ENCODE measurements at regions not wholly inside any gene's neighbourhood (a gene's known extent, or its start where the extent isn't known, plus 50 kb on each side); places are given as distances from the start of the nearest gene placed in this dataset.
A peak's percentile ranks its signal among the peaks of the same experiment; 100 is the strongest.

DNA sequence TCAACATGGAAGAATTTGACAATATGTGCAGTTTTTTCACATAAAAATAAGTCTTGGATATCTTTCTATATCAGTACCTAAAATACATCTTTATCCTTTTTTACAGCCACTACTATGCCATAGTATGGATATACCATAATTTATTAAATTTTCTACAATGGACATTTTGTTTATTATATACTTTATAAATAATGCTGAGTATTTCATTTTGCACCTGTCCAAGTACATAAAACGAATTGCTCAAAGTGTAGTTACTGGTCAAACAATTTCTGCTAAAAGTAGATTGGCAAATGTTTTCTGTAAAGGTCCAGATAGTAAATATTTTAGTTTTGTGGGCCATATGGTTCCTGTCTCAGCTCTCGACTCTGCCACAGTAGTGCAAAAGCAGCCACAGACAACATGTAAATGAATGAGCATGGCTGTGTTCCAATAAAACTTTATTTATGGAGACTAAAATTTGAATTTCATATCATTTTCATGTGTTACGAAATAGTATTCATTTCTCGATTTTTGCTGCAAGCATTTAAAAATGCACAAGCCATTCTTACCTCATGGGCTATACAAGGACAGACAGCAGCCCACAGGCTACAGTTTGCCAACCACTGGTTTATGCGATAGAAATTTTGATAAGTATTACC is 96.9 kb upstream of the STEAP1B start:
- intact Hi-C loops (cut with DNase I; ENCODE audit: low total_unique reads): no loop called here
- H3K27ac ChIP-seq: no peak overlapping the region
- no peak for DNase-seq

DNA sequence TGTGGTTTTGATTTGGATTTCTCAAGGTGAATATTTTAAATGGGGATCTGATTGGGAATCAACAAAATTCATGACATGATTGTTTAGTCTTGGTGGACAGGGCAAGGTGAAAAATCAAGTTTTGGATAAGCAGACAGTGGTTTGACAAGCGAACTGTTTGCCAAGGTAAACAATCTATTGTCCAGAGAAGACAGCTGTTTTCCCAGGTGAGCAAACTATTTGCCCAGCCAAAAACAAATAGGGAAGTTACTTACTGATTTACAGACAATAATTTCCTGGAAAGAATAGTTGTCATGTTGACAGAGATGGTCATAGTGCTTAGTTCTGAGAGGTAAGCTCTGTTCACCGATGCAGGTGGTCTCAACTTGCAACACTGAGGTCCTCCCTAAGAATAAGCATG is 94.0 kb upstream of the STEAP1B start:
- H3K36me3 ChIP-seq: no peaks in the 10 kb centered on the region
- no peak for DNase-seq
- peaks cover 0 to 6% of the 10 kb centered on the region in 2 donors for H3K4me1 ChIP-seq
- H3K4me3 ChIP-seq: no peak overlapping the region
- H3K27me3 ChIP-seq: no peaks in the 10 kb centered on the region
- intact Hi-C loops (cut with DNase I; ENCODE audit: low total_unique reads): no loop called here
- no peaks in the 10 kb centered on the region for H3K9me3 ChIP-seq
- TF ChIP-seq, protein P1, sequence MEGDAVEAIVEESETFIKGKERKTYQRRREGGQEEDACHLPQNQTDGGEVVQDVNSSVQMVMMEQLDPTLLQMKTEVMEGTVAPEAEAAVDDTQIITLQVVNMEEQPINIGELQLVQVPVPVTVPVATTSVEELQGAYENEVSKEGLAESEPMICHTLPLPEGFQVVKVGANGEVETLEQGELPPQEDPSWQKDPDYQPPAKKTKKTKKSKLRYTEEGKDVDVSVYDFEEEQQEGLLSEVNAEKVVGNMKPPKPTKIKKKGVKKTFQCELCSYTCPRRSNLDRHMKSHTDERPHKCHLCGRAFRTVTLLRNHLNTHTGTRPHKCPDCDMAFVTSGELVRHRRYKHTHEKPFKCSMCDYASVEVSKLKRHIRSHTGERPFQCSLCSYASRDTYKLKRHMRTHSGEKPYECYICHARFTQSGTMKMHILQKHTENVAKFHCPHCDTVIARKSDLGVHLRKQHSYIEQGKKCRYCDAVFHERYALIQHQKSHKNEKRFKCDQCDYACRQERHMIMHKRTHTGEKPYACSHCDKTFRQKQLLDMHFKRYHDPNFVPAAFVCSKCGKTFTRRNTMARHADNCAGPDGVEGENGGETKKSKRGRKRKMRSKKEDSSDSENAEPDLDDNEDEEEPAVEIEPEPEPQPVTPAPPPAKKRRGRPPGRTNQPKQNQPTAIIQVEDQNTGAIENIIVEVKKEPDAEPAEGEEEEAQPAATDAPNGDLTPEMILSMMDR (IDR thresholded peaks at IDR 0.05): no peak
- TF ChIP-seq POLR2A (IDR thresholded peaks at IDR 0.05): no peak
- H3K27ac ChIP-seq: no peak overlapping the region

More for the DNA sequence above, 96.9 kb upstream of the STEAP1B start:
- Histone ChIP-seq H3K36me3 (no peaks in the 10 kb centered on the region), H3K4me3 (no peak overlapping the region), H3K9me3 (no peaks in the 10 kb centered on the region), H3K27me3 (no peaks in the 10 kb centered on the region), H3K4me1 (peaks cover 0 to 8% of the 10 kb centered on the region in 2 donors)
- no peak for TF ChIP-seq POLR2A (IDR thresholded peaks at IDR 0.05)
- TF ChIP-seq, protein P1 (IDR thresholded peaks at IDR 0.05): no peak

DNA sequence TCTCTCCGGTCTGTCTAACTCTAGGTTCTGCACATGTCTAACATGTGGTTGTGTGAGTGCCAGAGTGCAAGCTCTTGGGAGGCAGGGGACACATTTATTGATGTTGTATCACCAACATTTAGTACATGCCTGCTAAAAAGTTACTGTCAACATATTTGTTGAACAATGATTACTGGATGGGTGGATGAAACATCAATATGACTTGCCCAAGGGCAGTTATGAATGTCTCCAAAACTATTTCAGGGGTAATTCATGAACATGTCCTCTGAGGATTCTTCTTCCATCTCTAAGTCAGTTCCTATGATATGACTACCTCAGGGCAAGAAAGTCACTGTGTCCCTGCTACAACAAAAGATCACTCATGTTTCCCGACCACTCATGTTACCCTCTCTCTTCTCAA is 91.3 kb upstream of the STEAP1B start:
- H3K36me3 ChIP-seq: no peaks in the 10 kb centered on the region
- intact Hi-C loops (cut with DNase I; ENCODE audit: low total_unique reads): no loop called here
- no peak overlapping the region for H3K4me3 ChIP-seq
- H3K9me3 ChIP-seq: no peaks in the 10 kb centered on the region
- TF ChIP-seq POLR2A (IDR thresholded peaks at IDR 0.05): no peak
- TF ChIP-seq, protein P1 (IDR thresholded peaks at IDR 0.05): no peak
- H3K27me3 ChIP-seq: no peaks in the 10 kb centered on the region
- no peak for DNase-seq
- H3K27ac ChIP-seq: no peak overlapping the region
- peaks cover 0 to 6% of the 10 kb centered on the region in 2 donors for H3K4me1 ChIP-seq

DNA sequence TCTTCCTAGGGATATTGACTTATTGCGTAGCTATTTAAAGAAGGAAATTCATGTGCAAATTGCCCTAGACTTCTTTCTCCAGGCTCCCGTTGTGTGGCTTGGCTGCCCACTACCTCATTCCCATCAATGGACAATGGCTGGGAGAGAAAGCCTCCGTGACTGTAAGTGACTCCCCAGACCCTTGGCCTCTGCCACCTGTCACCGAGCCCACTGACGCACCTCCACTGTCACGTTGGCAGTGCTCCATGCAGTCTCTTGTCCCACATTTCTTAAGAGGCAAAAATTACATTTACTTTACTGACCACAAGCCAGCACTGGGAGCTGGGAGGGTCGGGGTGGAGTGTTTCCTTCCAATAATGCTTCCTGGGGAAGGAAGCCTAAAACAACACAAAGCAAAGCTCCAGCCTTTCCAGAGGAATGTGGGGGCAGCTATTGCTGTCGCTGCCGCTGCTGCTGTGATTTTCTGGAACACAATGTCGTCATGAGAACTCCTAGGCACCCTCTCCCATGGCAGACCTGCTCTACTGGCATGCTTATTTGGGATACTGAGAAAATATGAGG is 89.7 kb upstream of the STEAP1B start:
- H3K4me3 ChIP-seq: no peak overlapping the region
- TF ChIP-seq, protein P1 (IDR thresholded peaks at IDR 0.05): no peak

DNA sequence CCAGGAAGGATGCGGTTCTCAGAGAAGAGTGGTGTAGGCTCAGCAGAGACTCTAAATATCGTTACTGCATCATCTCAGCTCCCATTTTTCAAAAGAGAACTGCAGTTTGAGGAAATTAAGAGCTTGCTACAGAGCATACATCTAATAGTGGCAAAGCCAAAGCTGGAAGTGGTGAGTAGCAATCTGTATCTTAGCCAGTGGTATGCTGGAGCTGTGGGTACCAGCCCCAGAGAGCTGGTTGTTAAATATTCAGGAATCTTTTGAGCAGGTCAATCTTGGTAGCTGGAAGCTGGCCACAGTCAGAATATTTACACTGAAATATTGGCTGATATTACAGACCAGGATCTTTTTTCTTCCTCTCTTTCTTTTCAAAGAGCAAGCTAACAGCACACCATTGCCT is 88.4 kb upstream of the STEAP1B start:
- TF ChIP-seq, protein P1 (IDR thresholded peaks at IDR 0.05): no peak
- no peak for TF ChIP-seq POLR2A (IDR thresholded peaks at IDR 0.05)
- DNase-seq: no peak
- Histone ChIP-seq H3K27me3 (no peaks in the 10 kb centered on the region), H3K27ac (peak overlapping the region in 1 of 2 donors; percentile 20), H3K4me3 (no peak overlapping the region), H3K4me1 (peaks cover 0 to 6% of the 10 kb centered on the region in 2 donors), H3K9me3 (no peaks in the 10 kb centered on the region), H3K36me3 (no peaks in the 10 kb centered on the region)
- intact Hi-C loops (cut with DNase I; ENCODE audit: low total_unique reads): no loop called here

More for the DNA sequence above, 89.7 kb upstream of the STEAP1B start:
- H3K36me3 ChIP-seq: no peaks in the 10 kb centered on the region
- intact Hi-C loops (cut with DNase I; ENCODE audit: low total_unique reads): no loop called here
- H3K27me3 ChIP-seq: no peaks in the 10 kb centered on the region
- peak overlapping the region; percentile 20 to 44 for H3K27ac ChIP-seq
- DNase-seq: peak; percentile 48 to 75
- peaks cover 0 to 6% of the 10 kb centered on the region in 2 donors for H3K4me1 ChIP-seq
- no peaks in the 10 kb centered on the region for H3K9me3 ChIP-seq
